ENCODE measurements at regions not wholly inside any gene's neighbourhood (a gene's known extent, or its start where the extent isn't known, plus 50 kb on each side); places are given as distances from the start of the nearest gene placed in this dataset.

DNA sequence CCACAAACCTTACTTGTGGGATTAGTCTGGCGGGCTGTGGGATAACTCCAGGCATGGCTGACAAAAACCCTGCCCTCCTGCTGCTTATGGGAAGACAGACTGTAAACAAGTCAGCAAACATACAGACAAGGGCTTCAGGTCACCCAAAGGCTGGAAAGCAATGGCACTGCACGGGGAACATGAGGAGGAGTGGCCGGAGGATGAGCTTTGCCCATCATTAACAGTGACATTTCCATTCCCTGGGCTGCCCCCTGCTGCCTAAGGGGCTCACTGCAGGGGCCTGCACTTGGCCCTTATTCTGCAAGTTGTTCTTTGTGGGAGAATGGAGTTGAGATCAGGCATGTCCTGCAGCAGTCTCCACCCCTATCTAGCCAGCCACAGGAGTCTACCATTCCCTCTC lies 91.3 kb downstream of the UQCRFS1 start:
- Mint-ChIP-seq H3K27ac (no peak overlapping the region), H3K9me3 (peaks cover 40% of the 10 kb centered on the region), H3K27me3 (ENCODE audit: low read depth) (no peaks in the 10 kb centered on the region; the same call in 1 of the 2 replicates), H3K36me3 (peaks cover 25% of the 10 kb centered on the region), H3K4me3 (no peak overlapping the region), H3K4me1 (no peaks in the 10 kb centered on the region)
- ATAC-seq (peak; percentile 90), DNase-seq (ENCODE audit: low spot score) (peak; percentile 70)
- ChIA-PET POLR2A (no interaction called here), CTCF (interaction anchor here (0.6 to 2.0 kb wide), 28 partner anchors 10 to 452 kb away, joined by 3 to 23 read pairs (median 4); no protein-coding TSS in a partner anchor)
- no peak for TF ChIP-seq ZNF416 (CRISPR knock-in tag; IDR thresholded peaks at IDR 0.05)
- TF ChIP-seq, protein P1, sequence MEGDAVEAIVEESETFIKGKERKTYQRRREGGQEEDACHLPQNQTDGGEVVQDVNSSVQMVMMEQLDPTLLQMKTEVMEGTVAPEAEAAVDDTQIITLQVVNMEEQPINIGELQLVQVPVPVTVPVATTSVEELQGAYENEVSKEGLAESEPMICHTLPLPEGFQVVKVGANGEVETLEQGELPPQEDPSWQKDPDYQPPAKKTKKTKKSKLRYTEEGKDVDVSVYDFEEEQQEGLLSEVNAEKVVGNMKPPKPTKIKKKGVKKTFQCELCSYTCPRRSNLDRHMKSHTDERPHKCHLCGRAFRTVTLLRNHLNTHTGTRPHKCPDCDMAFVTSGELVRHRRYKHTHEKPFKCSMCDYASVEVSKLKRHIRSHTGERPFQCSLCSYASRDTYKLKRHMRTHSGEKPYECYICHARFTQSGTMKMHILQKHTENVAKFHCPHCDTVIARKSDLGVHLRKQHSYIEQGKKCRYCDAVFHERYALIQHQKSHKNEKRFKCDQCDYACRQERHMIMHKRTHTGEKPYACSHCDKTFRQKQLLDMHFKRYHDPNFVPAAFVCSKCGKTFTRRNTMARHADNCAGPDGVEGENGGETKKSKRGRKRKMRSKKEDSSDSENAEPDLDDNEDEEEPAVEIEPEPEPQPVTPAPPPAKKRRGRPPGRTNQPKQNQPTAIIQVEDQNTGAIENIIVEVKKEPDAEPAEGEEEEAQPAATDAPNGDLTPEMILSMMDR (IDR thresholded peaks at IDR 0.05) = peak; percentile 65

DNA sequence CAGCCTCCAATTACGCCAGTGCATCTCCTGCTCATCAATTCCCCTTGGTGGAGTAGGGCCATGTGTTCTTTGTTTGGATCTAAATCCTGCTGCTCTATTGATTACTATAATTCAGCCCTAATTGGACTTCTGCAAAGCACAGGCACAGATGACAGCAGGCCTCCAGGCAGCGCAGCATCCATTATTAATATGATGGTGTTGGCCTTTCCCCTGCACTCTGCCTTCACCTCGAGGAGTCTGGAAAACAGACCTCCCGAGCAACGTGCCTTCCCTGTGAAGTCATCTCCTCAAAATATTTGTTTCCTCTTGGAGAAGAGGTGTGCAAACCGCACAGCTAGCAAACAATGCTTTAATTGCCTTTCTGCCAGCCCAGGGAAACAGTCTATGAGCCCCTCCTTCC lies 92.5 kb downstream of the UQCRFS1 start:
- H3K4me3 Mint-ChIP-seq = no peak overlapping the region
- no peaks in the 10 kb centered on the region for H3K4me1 Mint-ChIP-seq
- ATAC-seq = no peak
- TF ChIP-seq, protein P2, sequence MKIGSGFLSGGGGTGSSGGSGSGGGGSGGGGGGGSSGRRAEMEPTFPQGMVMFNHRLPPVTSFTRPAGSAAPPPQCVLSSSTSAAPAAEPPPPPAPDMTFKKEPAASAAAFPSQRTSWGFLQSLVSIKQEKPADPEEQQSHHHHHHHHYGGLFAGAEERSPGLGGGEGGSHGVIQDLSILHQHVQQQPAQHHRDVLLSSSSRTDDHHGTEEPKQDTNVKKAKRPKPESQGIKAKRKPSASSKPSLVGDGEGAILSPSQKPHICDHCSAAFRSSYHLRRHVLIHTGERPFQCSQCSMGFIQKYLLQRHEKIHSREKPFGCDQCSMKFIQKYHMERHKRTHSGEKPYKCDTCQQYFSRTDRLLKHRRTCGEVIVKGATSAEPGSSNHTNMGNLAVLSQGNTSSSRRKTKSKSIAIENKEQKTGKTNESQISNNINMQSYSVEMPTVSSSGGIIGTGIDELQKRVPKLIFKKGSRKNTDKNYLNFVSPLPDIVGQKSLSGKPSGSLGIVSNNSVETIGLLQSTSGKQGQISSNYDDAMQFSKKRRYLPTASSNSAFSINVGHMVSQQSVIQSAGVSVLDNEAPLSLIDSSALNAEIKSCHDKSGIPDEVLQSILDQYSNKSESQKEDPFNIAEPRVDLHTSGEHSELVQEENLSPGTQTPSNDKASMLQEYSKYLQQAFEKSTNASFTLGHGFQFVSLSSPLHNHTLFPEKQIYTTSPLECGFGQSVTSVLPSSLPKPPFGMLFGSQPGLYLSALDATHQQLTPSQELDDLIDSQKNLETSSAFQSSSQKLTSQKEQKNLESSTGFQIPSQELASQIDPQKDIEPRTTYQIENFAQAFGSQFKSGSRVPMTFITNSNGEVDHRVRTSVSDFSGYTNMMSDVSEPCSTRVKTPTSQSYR (CRISPR knock-in tag; IDR thresholded peaks at IDR 0.05) = no peak
- TF ChIP-seq EMX1 (CRISPR knock-in tag; IDR thresholded peaks at IDR 0.05) (no peak), RELA (CRISPR knock-in tag; IDR thresholded peaks at IDR 0.05; ENCODE audit: borderline replicate concordance) (no peak), TP53 (CRISPR knock-in tag; IDR thresholded peaks at IDR 0.05) (no peak), CBFB (CRISPR knock-in tag; IDR thresholded peaks at IDR 0.05; ENCODE audit: low read depth) (no peak)
- TF ChIP-seq, protein P3, sequence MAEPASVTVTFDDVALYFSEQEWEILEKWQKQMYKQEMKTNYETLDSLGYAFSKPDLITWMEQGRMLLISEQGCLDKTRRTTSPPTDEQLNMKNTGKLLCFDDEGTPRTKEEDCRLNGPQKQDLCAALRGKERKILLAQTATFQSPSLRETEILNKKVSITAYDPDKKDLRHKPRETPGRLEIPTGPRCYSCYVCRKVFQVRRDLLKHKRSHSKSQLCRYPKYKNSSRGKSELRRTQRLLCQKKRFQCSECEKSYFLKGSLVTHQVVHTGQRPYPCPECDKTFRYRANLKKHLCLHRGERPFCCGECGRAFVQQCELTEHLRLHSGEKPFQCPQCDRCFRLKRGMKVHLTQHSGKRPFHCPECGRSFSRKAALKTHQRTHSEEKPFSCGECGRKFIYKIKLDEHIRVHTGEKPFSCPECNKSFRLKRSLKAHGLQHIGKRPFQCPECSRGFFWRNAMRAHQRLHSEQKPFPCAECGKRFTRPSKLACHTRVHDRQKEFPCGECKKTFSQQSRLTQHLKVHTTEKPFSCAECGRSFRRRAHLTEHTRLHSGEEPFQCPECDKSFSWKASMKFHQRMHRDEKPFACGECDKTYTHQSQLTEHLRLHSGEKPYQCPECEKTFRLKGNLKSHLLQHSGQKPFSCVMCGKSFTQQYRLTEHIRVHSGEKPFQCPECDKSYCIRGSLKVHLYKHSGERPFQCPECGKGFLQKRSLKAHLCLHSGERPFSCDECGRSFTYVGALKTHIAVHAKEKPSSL (CRISPR knock-in tag; conservative IDR thresholded peaks at IDR 0.05) = no peak
- TF ChIP-seq, protein P4, sequence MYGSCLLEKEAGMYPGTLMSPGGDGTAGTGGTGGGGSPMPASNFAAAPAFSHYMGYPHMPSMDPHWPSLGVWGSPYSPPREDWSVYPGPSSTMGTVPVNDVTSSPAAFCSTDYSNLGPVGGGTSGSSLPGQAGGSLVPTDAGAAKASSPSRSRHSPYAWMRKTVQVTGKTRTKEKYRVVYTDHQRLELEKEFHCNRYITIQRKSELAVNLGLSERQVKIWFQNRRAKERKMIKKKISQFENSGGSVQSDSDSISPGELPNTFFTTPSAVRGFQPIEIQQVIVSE (CRISPR knock-in tag; IDR thresholded peaks at IDR 0.05; ENCODE audit: borderline replicate concordance) = no peak
- H3K27ac Mint-ChIP-seq = no peak overlapping the region
- no peak for DNase-seq (ENCODE audit: low spot score)
- H3K27me3 Mint-ChIP-seq (ENCODE audit: low read depth) = no peaks in the 10 kb centered on the region; the same call in 1 of the 2 replicates
- H3K36me3 Mint-ChIP-seq = peaks cover 25% of the 10 kb centered on the region
- CTCF ChIA-PET = interaction anchor here (0.8 to 2.7 kb wide), 16 partner anchors 15 to 408 kb away, joined by 3 to 23 read pairs (median 6); no protein-coding TSS in a partner anchor
- H3K9me3 Mint-ChIP-seq = peaks cover 42% of the 10 kb centered on the region
- POLR2A ChIA-PET = no interaction called here

DNA sequence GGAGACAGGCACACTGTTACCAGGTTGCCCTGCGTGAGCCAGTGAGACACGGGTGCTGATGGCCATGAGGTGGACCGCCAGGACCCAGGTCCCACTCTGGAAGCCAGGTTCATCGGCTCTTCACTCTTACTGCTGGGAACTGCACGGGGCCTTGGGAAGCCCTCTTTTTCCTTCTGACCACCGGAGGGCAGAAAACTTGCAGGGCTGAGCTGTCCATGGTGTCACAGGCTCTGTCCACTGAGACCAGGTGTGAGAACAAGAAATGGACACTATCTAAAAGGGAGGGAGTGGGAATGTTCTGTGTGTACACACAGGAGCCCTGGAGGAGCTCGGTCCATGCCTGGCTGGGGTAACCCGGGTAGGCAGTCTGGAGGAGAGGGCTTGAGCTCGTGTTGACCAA lies 93.4 kb downstream of the UQCRFS1 start:
- DNase-seq (ENCODE audit: low spot score) (peak; percentile 41), ATAC-seq (peak; percentile 68; the same call in 1 of the 2 replicates)
- H3K9me3 Mint-ChIP-seq = peaks cover 33% of the 10 kb centered on the region
- no peak overlapping the region for H3K4me3 Mint-ChIP-seq
- no peak overlapping the region for H3K27ac Mint-ChIP-seq
- TF ChIP-seq CBFB (CRISPR knock-in tag; IDR thresholded peaks at IDR 0.05; ENCODE audit: low read depth) (no peak), TEAD4 (CRISPR knock-in tag; IDR thresholded peaks at IDR 0.05) (no peak), ZNF396 (CRISPR knock-in tag; IDR thresholded peaks at IDR 0.05; ENCODE audit: borderline replicate concordance) (no peak)
- POLR2A ChIA-PET = no interaction called here
- H3K4me1 Mint-ChIP-seq = no peaks in the 10 kb centered on the region
- no peaks in the 10 kb centered on the region for H3K27me3 Mint-ChIP-seq (ENCODE audit: low read depth)
- peaks cover 17% of the 10 kb centered on the region for H3K36me3 Mint-ChIP-seq
- CTCF ChIA-PET = interaction anchor here (0.6 to 2.7 kb wide), 19 partner anchors 14 to 264 kb away, joined by 3 to 16 read pairs (median 4); no protein-coding TSS in a partner anchor

DNA sequence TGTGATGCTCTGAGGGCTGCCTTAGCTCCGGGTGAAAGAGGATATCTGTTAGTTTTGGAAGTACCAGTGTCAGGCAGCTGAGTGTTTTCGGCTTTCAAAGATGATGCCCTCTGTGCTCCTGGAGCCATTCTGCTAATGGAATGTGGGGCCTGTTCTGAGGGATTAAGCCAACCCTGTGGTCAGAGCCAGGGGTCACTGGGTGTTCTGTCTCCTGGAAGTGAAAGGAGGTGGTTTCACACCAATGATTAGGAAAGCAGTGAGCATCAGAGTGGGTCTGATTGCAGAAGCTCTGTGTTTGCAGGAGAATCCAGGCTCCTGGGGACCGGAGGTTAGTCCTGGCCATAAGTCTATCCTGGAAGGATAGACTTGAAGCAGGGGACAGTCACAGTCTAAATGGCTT lies 94.6 kb downstream of the UQCRFS1 start:
- no peak for ATAC-seq
- Mint-ChIP-seq H3K4me3 (no peak overlapping the region), H3K4me1 (no peaks in the 10 kb centered on the region), H3K27me3 (ENCODE audit: low read depth) (no peaks in the 10 kb centered on the region), H3K9me3 (peaks cover 21% of the 10 kb centered on the region), H3K27ac (no peak overlapping the region), H3K36me3 (peaks cover 6% of the 10 kb centered on the region)
- TF ChIP-seq, protein P5, sequence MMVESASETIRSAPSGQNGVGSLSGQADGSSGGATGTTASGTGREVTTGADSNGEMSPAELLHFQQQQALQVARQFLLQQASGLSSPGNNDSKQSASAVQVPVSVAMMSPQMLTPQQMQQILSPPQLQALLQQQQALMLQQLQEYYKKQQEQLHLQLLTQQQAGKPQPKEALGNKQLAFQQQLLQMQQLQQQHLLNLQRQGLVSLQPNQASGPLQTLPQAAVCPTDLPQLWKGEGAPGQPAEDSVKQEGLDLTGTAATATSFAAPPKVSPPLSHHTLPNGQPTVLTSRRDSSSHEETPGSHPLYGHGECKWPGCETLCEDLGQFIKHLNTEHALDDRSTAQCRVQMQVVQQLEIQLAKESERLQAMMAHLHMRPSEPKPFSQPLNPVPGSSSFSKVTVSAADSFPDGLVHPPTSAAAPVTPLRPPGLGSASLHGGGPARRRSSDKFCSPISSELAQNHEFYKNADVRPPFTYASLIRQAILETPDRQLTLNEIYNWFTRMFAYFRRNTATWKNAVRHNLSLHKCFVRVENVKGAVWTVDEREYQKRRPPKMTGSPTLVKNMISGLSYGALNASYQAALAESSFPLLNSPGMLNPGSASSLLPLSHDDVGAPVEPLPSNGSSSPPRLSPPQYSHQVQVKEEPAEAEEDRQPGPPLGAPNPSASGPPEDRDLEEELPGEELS (CRISPR knock-in tag; IDR thresholded peaks at IDR 0.05) = no peak
- TF ChIP-seq SMAD3 (CRISPR knock-in tag; IDR thresholded peaks at IDR 0.05; ENCODE audit: borderline replicate concordance) (no peak), GTF2I (CRISPR knock-in tag; conservative IDR thresholded peaks at IDR 0.05) (no peak)
- CTCF ChIA-PET = interaction anchor here (1.5 to 2.7 kb wide), 2 partner anchors 129 to 145 kb away, joined by 3 to 16 read pairs; no protein-coding TSS in a partner anchor
- DNase-seq (ENCODE audit: low spot score) = no peak
- POLR2A ChIA-PET = no interaction called here

Measured in WTC11 (cell line).